Peyer's patch (tissue), 4 donors: ENCODE measurements at regions not wholly inside any gene's neighbourhood (a gene's known extent, or its start where the extent isn't known, plus 50 kb on each side); places are given as distances from the start of the nearest gene placed in this dataset.

Experiments
- CTCF ChIP-seq, 6 experiments: fragments of 450-650 bp in 4 of 6; fragments of 200-600 bp in 2 of 6; sonication (generic) in 1 of 6; IDR thresholded peaks; one replicate each; pipeline ENCODE4 v1.5.1; 2017 to 2019; ENCODE audit warnings: antibody characterized with exemption in 6 of 6, mild to moderate bottlenecking in 3 of 6, moderate library complexity in 1 of 6
- POLR2A ChIP-seq, 2 donors: fragments of 450-650 bp; IDR thresholded peaks; one replicate each; pipeline ENCODE4 v1.5.1; 2017; ENCODE audit warnings: antibody characterized with exemption in 2 of 2, mild to moderate bottlenecking in 2 of 2, moderate library complexity in 2 of 2

GRCh38 chr20:51119914-51120313 lies 97.0 kb upstream of the KCNG1 start:
- TF ChIP-seq CTCF (IDR thresholded peaks at IDR 0.05) (no peak), POLR2A (IDR thresholded peaks at IDR 0.05) (no peak)
